ENCODE measurements at regions not wholly inside any gene's neighbourhood (a gene's known extent, or its start where the extent isn't known, plus 50 kb on each side); places are given as distances from the start of the nearest gene placed in this dataset.

GRCh38 chr15:87713475-87713879 is 543.1 kb downstream of the NTRK3 start:
- TF ChIP-seq, protein P1, sequence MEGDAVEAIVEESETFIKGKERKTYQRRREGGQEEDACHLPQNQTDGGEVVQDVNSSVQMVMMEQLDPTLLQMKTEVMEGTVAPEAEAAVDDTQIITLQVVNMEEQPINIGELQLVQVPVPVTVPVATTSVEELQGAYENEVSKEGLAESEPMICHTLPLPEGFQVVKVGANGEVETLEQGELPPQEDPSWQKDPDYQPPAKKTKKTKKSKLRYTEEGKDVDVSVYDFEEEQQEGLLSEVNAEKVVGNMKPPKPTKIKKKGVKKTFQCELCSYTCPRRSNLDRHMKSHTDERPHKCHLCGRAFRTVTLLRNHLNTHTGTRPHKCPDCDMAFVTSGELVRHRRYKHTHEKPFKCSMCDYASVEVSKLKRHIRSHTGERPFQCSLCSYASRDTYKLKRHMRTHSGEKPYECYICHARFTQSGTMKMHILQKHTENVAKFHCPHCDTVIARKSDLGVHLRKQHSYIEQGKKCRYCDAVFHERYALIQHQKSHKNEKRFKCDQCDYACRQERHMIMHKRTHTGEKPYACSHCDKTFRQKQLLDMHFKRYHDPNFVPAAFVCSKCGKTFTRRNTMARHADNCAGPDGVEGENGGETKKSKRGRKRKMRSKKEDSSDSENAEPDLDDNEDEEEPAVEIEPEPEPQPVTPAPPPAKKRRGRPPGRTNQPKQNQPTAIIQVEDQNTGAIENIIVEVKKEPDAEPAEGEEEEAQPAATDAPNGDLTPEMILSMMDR (IDR thresholded peaks at IDR 0.05 in 4 of 5, conservative IDR thresholded peaks at IDR 0.05 in 1 of 5), result no peak
- TF ChIP-seq POLR2A (IDR thresholded peaks at IDR 0.05), result no peak
